COR-L47 (cell line): ENCODE measurements at regions not wholly inside any gene's neighbourhood (a gene's known extent, or its start where the extent isn't known, plus 50 kb on each side); places are given as distances from the start of the nearest gene placed in this dataset.

ENCODE experiments used
- DNase-seq: peaks from one replicate; lab custom pipeline; 2025; lab: John Stamatoyannopoulos, UW

GRCh38 chr4:137067735-137068134, 464.6 kb downstream of the PCDH18 start:
- no peak for DNase-seq

- DNase-seq, result no peak
Observed at GRCh38 chr4:137065311-137065710, 467.0 kb downstream of the PCDH18 start.

GRCh38 chr4:137063961-137064360, 468.3 kb downstream of the PCDH18 start:
- no peak for DNase-seq

GRCh38 chr4:137043184-137043583, 489.1 kb downstream of the PCDH18 start:
- no peak for DNase-seq

- no peak for DNase-seq
Observed at GRCh38 chr4:137039370-137039769, 492.9 kb downstream of the PCDH18 start.

- DNase-seq, result peak; percentile 96
Observed at GRCh38 chr4:137032222-137032621, 500.1 kb downstream of the PCDH18 start.

GRCh38 chr4:137029026-137029425, 503.3 kb downstream of the PCDH18 start:
- DNase-seq, result no peak

- no peak for DNase-seq
Observed at GRCh38 chr4:137025484-137026059, 506.7 kb downstream of the PCDH18 start.

GRCh38 chr4:137015426-137016409, 516.6 kb downstream of the PCDH18 start:
- DNase-seq, result no peak

GRCh38 chr4:137000432-137000831, 531.9 kb downstream of the PCDH18 start:
- no peak for DNase-seq

- DNase-seq, result no peak
Observed at GRCh38 chr4:136992032-136992431, 540.3 kb downstream of the PCDH18 start.

GRCh38 chr4:136985683-136986082, 546.6 kb downstream of the PCDH18 start:
- DNase-seq, result no peak

GRCh38 chr4:136967069-136967468, 565.2 kb downstream of the PCDH18 start:
- DNase-seq, result no peak

GRCh38 chr4:136965478-136965877, 566.8 kb downstream of the PCDH18 start:
- no peak for DNase-seq

GRCh38 chr4:136962868-136963267, 569.4 kb downstream of the PCDH18 start:
- no peak for DNase-seq

- DNase-seq, result no peak
Observed at GRCh38 chr4:136946307-136946907, 585.9 kb downstream of the PCDH18 start.

- no peak for DNase-seq
Observed at GRCh38 chr4:136939781-136940180, 592.5 kb downstream of the PCDH18 start.

GRCh38 chr4:136935871-136936270, 596.4 kb downstream of the PCDH18 start:
- DNase-seq, result no peak

GRCh38 chr4:136935305-136935704, 597.0 kb downstream of the PCDH18 start:
- DNase-seq, result no peak

- no peak for DNase-seq
Observed at GRCh38 chr4:136934601-136935000, 597.7 kb downstream of the PCDH18 start.

- DNase-seq, result no peak
Observed at GRCh38 chr4:136931781-136932180, 600.5 kb downstream of the PCDH18 start.

GRCh38 chr4:136928957-136929411, 603.3 kb downstream of the PCDH18 start:
- no peak for DNase-seq

- DNase-seq, result no peak
Observed at GRCh38 chr4:136927172-136927571, 605.1 kb downstream of the PCDH18 start.
